Suprapubic skin (tissue), 4 donors: ENCODE measurements at regions not wholly inside any gene's neighbourhood (a gene's known extent, or its start where the extent isn't known, plus 50 kb on each side); places are given as distances from the start of the nearest gene placed in this dataset.

Source experiments
- DNase-seq, 2 donors: peaks; one replicate each; pipeline ENCODE4 v3.0.0-alpha.2; 2019; ENCODE audit warnings: low spot score in 2 of 2
- H3K27ac ChIP-seq: fragments of 200-600 bp; sonication (generic); one replicate; pipeline ENCODE4 v1.5.1; 2019
- H3K27me3 ChIP-seq: fragments of 200-600 bp; sonication (generic); one replicate; pipeline ENCODE4 v1.5.1; 2019
- H3K36me3 ChIP-seq: fragments of 200-600 bp; sonication (generic); one replicate; pipeline ENCODE4 v1.5.1; 2019
- H3K4me1 ChIP-seq: fragments of 200-600 bp; sonication (generic); one replicate; pipeline ENCODE4 v1.5.1; 2019
- H3K4me3 ChIP-seq: fragments of 200-600 bp; sonication (generic); one replicate; pipeline ENCODE4 v1.5.1; 2019; ENCODE audit warnings: mild to moderate bottlenecking
- H3K9me3 ChIP-seq: fragments of 200-600 bp; sonication (generic); one replicate; pipeline ENCODE4 v1.5.1; 2019
- CTCF ChIP-seq, 2 donors: fragments of 200-600 bp in 1 of 2; fragments of 450-650 bp in 1 of 2; sonication (generic) in 1 of 2; IDR thresholded peaks; one replicate each; pipeline ENCODE4 v1.5.1; 2016 to 2019; ENCODE audit warnings: antibody characterized with exemption in 2 of 2, mild to moderate bottlenecking in 1 of 2, moderate library complexity in 1 of 2
- EP300 ChIP-seq: sonication (generic); formaldehyde crosslinking; IDR thresholded peaks from one replicate; pipeline ENCODE4 v1.6.1; 2017; ENCODE audit warnings: antibody characterized with exemption
- POLR2A ChIP-seq, 2 donors: fragments of 450-650 bp; IDR thresholded peaks; one replicate each; pipeline ENCODE4 v1.6.1; 2017; ENCODE audit warnings: antibody characterized with exemption in 2 of 2, mild to moderate bottlenecking in 2 of 2, moderate library complexity in 2 of 2
- POLR2AphosphoS5 ChIP-seq, 3 donors: sonication (generic); formaldehyde crosslinking; IDR thresholded peaks; one replicate each; pipeline ENCODE4 v1.6.1; 2017; ENCODE audit warnings: antibody characterized with exemption in 3 of 3
- WGBS: methylation state at CpG from one replicate; pipeline ENCODE4 v1.1.5; 2018; 5-methylcytosine and 5-hydroxymethylcytosine counted together

- TF ChIP-seq POLR2A (IDR thresholded peaks at IDR 0.05) (no peak), EP300 (no peak), POLR2AphosphoS5 (IDR thresholded peaks at IDR 0.05) (no peak), CTCF (IDR thresholded peaks at IDR 0.05) (no peak)
- Histone ChIP-seq H3K36me3 (no peaks in the 10 kb centered on the region), H3K4me3 (no peak overlapping the region), H3K9me3 (no peaks in the 10 kb centered on the region), H3K4me1 (no peaks in the 10 kb centered on the region), H3K27ac (no peak overlapping the region), H3K27me3 (no peaks in the 10 kb centered on the region)
- DNase-seq, result no peak
- WGBS, result 46% methylated on average over 7 of the region's 8 CpGs
Observed at GRCh38 chr12:16756833-16757555, 151.0 kb upstream of the LMO3 start.

DNA sequence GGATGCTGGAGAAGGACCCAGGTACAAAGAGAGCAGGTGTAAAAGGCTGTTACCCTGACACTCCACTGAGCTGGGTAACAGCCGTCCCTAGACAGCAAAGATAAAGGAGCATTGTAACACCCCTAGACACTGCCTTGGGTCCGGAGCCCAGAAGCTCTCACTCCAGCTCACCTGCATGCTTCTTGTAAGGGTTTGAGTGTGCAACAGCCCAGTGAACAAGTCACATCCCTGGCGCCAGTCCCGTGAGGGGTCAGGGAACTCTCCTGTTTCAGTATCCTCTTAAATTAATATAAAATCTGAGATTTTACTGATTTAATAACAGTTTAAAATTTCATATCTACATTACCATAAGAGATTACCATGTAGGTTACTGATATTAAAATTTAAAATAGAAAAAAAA lies 124.8 kb upstream of the LMO3 start:
- no peaks in the 10 kb centered on the region for H3K36me3 ChIP-seq
- H3K4me1 ChIP-seq, result no peaks in the 10 kb centered on the region
- no peak overlapping the region for H3K4me3 ChIP-seq
- WGBS, result 83% methylated on average over 4 of the region's 4 CpGs
- no peaks in the 10 kb centered on the region for H3K9me3 ChIP-seq
- DNase-seq, result no peak
- H3K27ac ChIP-seq, result no peak overlapping the region
- no peak for TF ChIP-seq EP300
- no peak for TF ChIP-seq POLR2AphosphoS5 (IDR thresholded peaks at IDR 0.05)
- no peak for TF ChIP-seq POLR2A (IDR thresholded peaks at IDR 0.05)
- no peak for TF ChIP-seq CTCF (IDR thresholded peaks at IDR 0.05)
- H3K27me3 ChIP-seq, result no peaks in the 10 kb centered on the region

DNA sequence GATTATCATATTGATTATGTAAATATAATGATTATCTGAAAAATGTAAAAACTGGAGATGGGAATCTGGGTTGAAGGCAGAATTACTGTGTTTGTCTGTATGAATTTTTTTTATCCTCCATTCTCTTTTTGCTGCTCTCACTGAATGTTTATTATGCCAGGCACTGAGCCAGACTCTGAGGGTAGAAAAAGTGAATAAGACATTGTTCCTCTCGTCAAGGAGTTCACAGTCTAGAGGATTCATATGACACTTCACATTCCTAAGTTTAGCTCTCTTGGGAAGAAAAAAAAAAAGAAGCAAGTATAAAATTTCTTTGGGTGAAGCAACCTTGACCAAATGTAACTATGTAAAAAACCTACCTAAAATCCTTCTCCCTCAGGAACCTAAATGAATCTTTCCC lies 120.9 kb upstream of the LMO3 start:
- no peak for TF ChIP-seq POLR2AphosphoS5 (IDR thresholded peaks at IDR 0.05)
- TF ChIP-seq EP300, result no peak
- TF ChIP-seq POLR2A (IDR thresholded peaks at IDR 0.05), result no peak
- TF ChIP-seq CTCF (IDR thresholded peaks at IDR 0.05), result no peak
- no peak for DNase-seq
- 15% methylated on average over 1 of the region's 1 CpG for WGBS
- Histone ChIP-seq H3K4me3 (no peak overlapping the region), H3K4me1 (no peaks in the 10 kb centered on the region), H3K36me3 (no peaks in the 10 kb centered on the region), H3K9me3 (no peaks in the 10 kb centered on the region), H3K27ac (no peak overlapping the region), H3K27me3 (no peaks in the 10 kb centered on the region)

DNA sequence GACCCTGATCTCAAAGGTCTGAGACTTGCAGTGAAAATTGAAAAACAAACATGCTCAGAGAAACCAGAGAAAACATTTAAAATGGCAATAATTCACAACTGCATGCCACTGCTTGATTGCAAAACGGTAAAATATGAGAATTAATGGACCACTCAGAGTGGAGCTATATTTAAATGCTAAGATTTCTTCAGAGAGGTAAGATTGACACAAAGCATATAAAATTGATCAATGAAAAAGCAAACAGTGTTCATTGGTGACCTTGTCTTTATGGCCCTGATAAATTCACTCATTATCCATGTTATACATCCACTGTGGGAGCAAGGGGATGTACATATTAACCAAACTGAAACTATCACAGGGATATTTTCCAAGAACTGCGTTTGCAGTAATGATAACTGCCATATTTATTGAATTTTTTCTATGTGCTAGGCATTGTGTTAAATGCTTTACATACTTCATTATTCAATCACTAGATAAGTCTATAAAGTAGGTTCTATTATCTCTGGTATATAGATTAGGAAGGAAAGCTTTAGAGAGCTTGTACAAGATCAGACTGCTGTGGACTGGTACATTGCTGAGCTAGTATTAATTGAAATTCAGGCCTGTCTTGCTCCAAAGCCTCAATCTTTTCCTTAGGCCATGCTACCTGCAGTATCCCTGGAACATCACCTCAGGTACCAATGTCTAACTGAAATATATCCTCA lies 113.9 kb upstream of the LMO3 start:
- no peaks in the 10 kb centered on the region for H3K36me3 ChIP-seq
- WGBS, result 59% methylated on average over 2 of the region's 2 CpGs
- H3K27ac ChIP-seq, result no peak overlapping the region
- no peak overlapping the region for H3K4me3 ChIP-seq
- H3K4me1 ChIP-seq, result no peaks in the 10 kb centered on the region
- DNase-seq, result no peak
- no peaks in the 10 kb centered on the region for H3K9me3 ChIP-seq
- TF ChIP-seq CTCF (IDR thresholded peaks at IDR 0.05), result no peak
- no peak for TF ChIP-seq POLR2AphosphoS5 (IDR thresholded peaks at IDR 0.05)
- no peak for TF ChIP-seq EP300
- no peak for TF ChIP-seq POLR2A (IDR thresholded peaks at IDR 0.05)
- no peaks in the 10 kb centered on the region for H3K27me3 ChIP-seq

DNA sequence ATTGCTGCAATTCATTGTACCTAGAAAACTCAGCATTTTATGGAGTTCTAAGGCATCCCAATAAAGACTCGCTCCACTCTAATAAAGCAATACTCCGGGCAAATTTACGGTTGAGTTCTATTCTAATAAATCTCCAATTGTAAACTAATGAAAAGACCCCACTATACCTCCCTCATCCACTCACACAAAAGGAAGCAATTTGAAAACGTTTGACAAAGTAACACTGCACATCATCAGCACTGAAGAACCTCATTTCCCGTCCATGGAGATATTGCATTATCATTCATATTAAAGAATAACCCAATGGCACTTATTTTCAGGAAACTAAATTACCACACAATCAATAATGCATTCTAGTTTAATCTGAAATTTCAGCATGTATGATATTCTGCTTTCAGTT lies 111.0 kb upstream of the LMO3 start:
- Histone ChIP-seq H3K9me3 (no peaks in the 10 kb centered on the region), H3K27ac (no peak overlapping the region), H3K36me3 (no peaks in the 10 kb centered on the region), H3K4me1 (no peaks in the 10 kb centered on the region), H3K4me3 (no peak overlapping the region), H3K27me3 (no peaks in the 10 kb centered on the region)
- no peak for TF ChIP-seq EP300
- 78% methylated on average over 5 of the region's 5 CpGs for WGBS
- no peak for DNase-seq
